CD4-positive, alpha-beta memory T cell (primary cell): ENCODE measurements at regions not wholly inside any gene's neighbourhood (a gene's known extent, or its start where the extent isn't known, plus 50 kb on each side); places are given as distances from the start of the nearest gene placed in this dataset.

Source experiments
- CTCF ChIA-PET: fragments of 350-600 bp; sonication (Branson Sonifier 250); formaldehyde crosslinking; loops from one replicate; lab custom pipeline; 2021; ENCODE audit warnings: inconsistent platforms; ENCODE audit not compliant: partially characterized antibody; lab: Charles Lee
- POLR2A ChIA-PET: fragments of 350-600 bp; sonication (Branson Sonifier 250); formaldehyde crosslinking; loops from one replicate; lab custom pipeline; 2021; ENCODE audit not compliant: partially characterized antibody; lab: Charles Lee
- DNase-seq, 5 donors: peaks; one replicate each; pipeline versions ENCODE4 v3.0.0 to v3.0.0-alpha.2; 2020 to 2022; ENCODE audit warnings: mixed read lengths in 1 of 5
- H3K27ac ChIP-seq: one replicate; pipeline ENCODE4 v1.7.0; 2013; ENCODE audit warnings: low read depth, low read length
- H3K27me3 ChIP-seq: 2 replicates; pipeline ENCODE4 v1.7.0; 2013; ENCODE audit warnings: mild to moderate bottlenecking, low read length, moderate library complexity; ENCODE audit not compliant: insufficient read depth
- H3K36me3 ChIP-seq: 2 replicates; pipeline ENCODE4 v1.7.0; 2013; ENCODE audit warnings: mild to moderate bottlenecking, low read length, moderate library complexity; ENCODE audit not compliant: insufficient read depth
- H3K4me1 ChIP-seq: 2 replicates; pipeline ENCODE4 v1.7.0; 2013; ENCODE audit warnings: mild to moderate bottlenecking, low read length, moderate library complexity; ENCODE audit not compliant: insufficient read depth
- H3K4me3 ChIP-seq, 2 donors: one replicate each; pipeline ENCODE4 v1.7.0; 2013; ENCODE audit warnings: low read length in 2 of 2, mild to moderate bottlenecking in 1 of 2
- H3K9me3 ChIP-seq, 2 donors: one replicate each; pipeline ENCODE4 v1.7.0; 2013; ENCODE audit warnings: low read length in 2 of 2, control low read depth in 1 of 2; ENCODE audit not compliant: control insufficient read depth in 1 of 2
- H3K27ac Mint-ChIP-seq, 7 donors: one replicate each; pipeline ENCODE4 v1.8.0; 2020 to 2021; ENCODE audit warnings: mixed read lengths in 7 of 7, mild to moderate bottlenecking in 6 of 7, inconsistent platforms in 3 of 7, moderate library complexity in 3 of 7
- H3K27me3 Mint-ChIP-seq, 2 donors: one replicate each; pipeline ENCODE4 v1.8.0; 2020 to 2021; ENCODE audit warnings: mixed read lengths in 2 of 2
- H3K36me3 Mint-ChIP-seq, 2 donors: one replicate each; pipeline ENCODE4 v1.8.0; 2020 to 2021; ENCODE audit warnings: mixed read lengths in 2 of 2, inconsistent platforms in 1 of 2, mild to moderate bottlenecking in 1 of 2
- H3K4me1 Mint-ChIP-seq, 4 donors: one replicate each; pipeline ENCODE4 v1.8.0; 2020 to 2021; ENCODE audit warnings: mixed read lengths in 4 of 4, mild to moderate bottlenecking in 1 of 4
- H3K4me3 Mint-ChIP-seq, 8 donors: one replicate each; pipeline ENCODE4 v1.8.0; 2020 to 2021; ENCODE audit warnings: mixed read lengths in 8 of 8, mild to moderate bottlenecking in 7 of 8, moderate library complexity in 6 of 8, inconsistent platforms in 3 of 8
- H3K9me3 Mint-ChIP-seq, 8 donors: one replicate each; pipeline ENCODE4 v1.8.0; 2020 to 2021; ENCODE audit warnings: mixed read lengths in 8 of 8, mild to moderate bottlenecking in 5 of 8, inconsistent platforms in 3 of 8, moderate library complexity in 1 of 8
- intact Hi-C: fragments of 100-400 bp; cut with micrococcal nuclease; formaldehyde crosslinking; loops from one replicate; pipeline ENCODE4 v1.15.1; 2023

GRCh38 chr6:96468681-96469224 is 52.9 kb upstream of the UFL1 start:
- Histone ChIP-seq H3K4me3 (no peak overlapping the region), H3K27ac (no peak overlapping the region), H3K27me3 (no peaks in the 10 kb centered on the region), H3K4me1 (peaks cover 14% of the 10 kb centered on the region), H3K36me3 (no peaks in the 10 kb centered on the region), H3K9me3 (no peaks in the 10 kb centered on the region)
- intact Hi-C loops: loop anchor here (5.0 kb wide), 1 partner anchor 1036 kb away; no protein-coding TSS in a partner anchor
- peaks cover 12 to 23% (median 16%) of the 10 kb centered on the region in 4 donors for H3K4me1 Mint-ChIP-seq
- peaks cover 0 to 10% (median 1%) of the 10 kb centered on the region in 8 donors for H3K9me3 Mint-ChIP-seq
- ChIA-PET POLR2A (no interaction called here), CTCF (interaction anchor here (0.9 to 2.5 kb wide), 6 partner anchors 13 to 79 kb away, joined by 3 to 8 read pairs (median 5); partner anchors contain the start of gene UFL1)
- no peak overlapping the region for H3K4me3 Mint-ChIP-seq
- H3K36me3 Mint-ChIP-seq: no peaks in the 10 kb centered on the region
- no peaks in the 10 kb centered on the region for H3K27me3 Mint-ChIP-seq
- no peak overlapping the region for H3K27ac Mint-ChIP-seq
- no peak for DNase-seq

- H3K4me1 Mint-ChIP-seq: peaks cover 12 to 23% (median 16%) of the 10 kb centered on the region in 4 donors
- Histone ChIP-seq H3K36me3 (no peaks in the 10 kb centered on the region), H3K4me3 (no peak overlapping the region), H3K27ac (no peak overlapping the region), H3K4me1 (peaks cover 14% of the 10 kb centered on the region), H3K9me3 (no peaks in the 10 kb centered on the region), H3K27me3 (no peaks in the 10 kb centered on the region)
- ChIA-PET CTCF (no interaction called here), POLR2A (no interaction called here)
- intact Hi-C loops: loop anchor here (5.0 kb wide), 1 partner anchor 1037 kb away; no protein-coding TSS in a partner anchor
- H3K27ac Mint-ChIP-seq: no peak overlapping the region
- no peak for DNase-seq
- H3K27me3 Mint-ChIP-seq: no peaks in the 10 kb centered on the region
- H3K9me3 Mint-ChIP-seq: peaks cover 0 to 14% (median 5%) of the 10 kb centered on the region in 8 donors
- peaks cover 0 to 1% of the 10 kb centered on the region in 2 donors for H3K36me3 Mint-ChIP-seq
- no peak overlapping the region for H3K4me3 Mint-ChIP-seq
These were observed 52.3 kb upstream of the UFL1 start for GRCh38 chr6:96469312-96469711.

GRCh38 chr6:96470296-96470695 is 51.3 kb upstream of the UFL1 start:
- H3K9me3 Mint-ChIP-seq: peaks cover 0 to 19% (median 13%) of the 10 kb centered on the region in 8 donors
- H3K36me3 Mint-ChIP-seq: peaks cover 0 to 1% of the 10 kb centered on the region in 2 donors
- ChIA-PET CTCF (no interaction called here), POLR2A (no interaction called here)
- Histone ChIP-seq H3K27me3 (no peaks in the 10 kb centered on the region), H3K27ac (no peak overlapping the region), H3K4me3 (no peak overlapping the region), H3K4me1 (peaks cover 13% of the 10 kb centered on the region), H3K36me3 (no peaks in the 10 kb centered on the region), H3K9me3 (no peaks in the 10 kb centered on the region)
- H3K4me3 Mint-ChIP-seq: no peak overlapping the region
- peaks cover 11 to 19% (median 15%) of the 10 kb centered on the region in 4 donors for H3K4me1 Mint-ChIP-seq
- no peak overlapping the region for H3K27ac Mint-ChIP-seq
- intact Hi-C loops: no loop called here
- H3K27me3 Mint-ChIP-seq: no peaks in the 10 kb centered on the region
- no peak for DNase-seq
